Upper lobe of left lung (tissue), 6 donors: ENCODE measurements at regions not wholly inside any gene's neighbourhood (a gene's known extent, or its start where the extent isn't known, plus 50 kb on each side); places are given as distances from the start of the nearest gene placed in this dataset.

ENCODE experiments used
- ATAC-seq, 2 donors: fragments of 200-7000 bp; cut with Tn5 transposase; one replicate each; pipeline ENCODE4 v1.9.1; 2022; ENCODE audit warnings: mild to moderate bottlenecking in 2 of 2, moderate library complexity in 2 of 2; ENCODE audit not compliant: low FRiP score in 2 of 2
- DNase-seq, 2 donors: peaks; one replicate each; pipeline ENCODE4 v3.0.0-alpha.2; 2019 to 2020
- H3K27ac ChIP-seq, 4 donors: fragments of 200-600 bp; sonication (generic); one replicate each; pipeline ENCODE4 v1.5.1; 2016 to 2019
- H3K27me3 ChIP-seq, 4 donors: fragments of 200-600 bp; sonication (generic); one replicate each; pipeline ENCODE4 v1.5.1; 2017 to 2019
- H3K36me3 ChIP-seq, 4 donors: fragments of 200-600 bp; sonication (generic); one replicate each; pipeline ENCODE4 v1.5.1; 2016 to 2019
- H3K4me1 ChIP-seq, 4 donors: fragments of 200-600 bp; sonication (generic); one replicate each; pipeline ENCODE4 v1.5.1; 2018 to 2019
- H3K4me3 ChIP-seq, 4 donors: fragments of 200-600 bp; sonication (generic); one replicate each; pipeline ENCODE4 v1.5.1; 2017 to 2019; ENCODE audit warnings: mild to moderate bottlenecking in 2 of 4, moderate library complexity in 1 of 4
- H3K9me3 ChIP-seq, 4 donors: fragments of 200-600 bp; sonication (generic); one replicate each; pipeline ENCODE4 v1.5.1; 2018 to 2019
- EP300 ChIP-seq, 4 donors: sonication (generic); formaldehyde crosslinking; IDR thresholded peaks; one replicate each; pipeline ENCODE4 v1.5.1; 2017; ENCODE audit warnings: antibody characterized with exemption in 4 of 4, control low read depth in 2 of 4
- POLR2A ChIP-seq, 4 donors: fragments of 450-650 bp; IDR thresholded peaks; one replicate each; pipeline ENCODE4 v1.5.1; 2016 to 2017; ENCODE audit warnings: antibody characterized with exemption in 4 of 4, mild to moderate bottlenecking in 2 of 4
- POLR2AphosphoS5 ChIP-seq, 2 donors: sonication (generic); formaldehyde crosslinking; IDR thresholded peaks; one replicate each; pipeline ENCODE4 v1.5.1; 2017; ENCODE audit warnings: antibody characterized with exemption in 2 of 2
- WGBS, 2 donors: methylation state at CpG; one replicate each; pipeline ENCODE4 v1.1.5; 2017 to 2018; 5-methylcytosine and 5-hydroxymethylcytosine counted together
- TF ChIP-seq, protein P1 (sequence below), 6 experiments: fragments of 450-650 bp in 4 of 6; fragments of 200-600 bp in 2 of 6; sonication (generic) in 2 of 6; IDR thresholded peaks; one replicate each; pipeline ENCODE4 v1.5.1; 2016 to 2019; ENCODE audit warnings: antibody characterized with exemption in 6 of 6
- donor health status: DM: no; HTN: no; CAD: no; lungs with moderate emphysema.
- donor health status: DM: no; HTN: yes; CAD: no; lungs with severe emphysema.

GRCh38 chr9:88059469-88059868 is 78.8 kb downstream of the SPATA31C2 start:
- H3K36me3 ChIP-seq = no peaks in the 10 kb centered on the region
- 84 to 88% methylated on average over 3 of the region's 3 CpGs for WGBS, 2 donors
- H3K9me3 ChIP-seq = no peaks in the 10 kb centered on the region
- H3K4me3 ChIP-seq = no peak overlapping the region
- no peaks in the 10 kb centered on the region for H3K27me3 ChIP-seq
- no peaks in the 10 kb centered on the region for H3K4me1 ChIP-seq
- DNase-seq = no peak
- TF ChIP-seq EP300 (IDR thresholded peaks at IDR 0.05) (no peak), POLR2AphosphoS5 (IDR thresholded peaks at IDR 0.05) (no peak), POLR2A (IDR thresholded peaks at IDR 0.05) (no peak)
- TF ChIP-seq, protein P1, sequence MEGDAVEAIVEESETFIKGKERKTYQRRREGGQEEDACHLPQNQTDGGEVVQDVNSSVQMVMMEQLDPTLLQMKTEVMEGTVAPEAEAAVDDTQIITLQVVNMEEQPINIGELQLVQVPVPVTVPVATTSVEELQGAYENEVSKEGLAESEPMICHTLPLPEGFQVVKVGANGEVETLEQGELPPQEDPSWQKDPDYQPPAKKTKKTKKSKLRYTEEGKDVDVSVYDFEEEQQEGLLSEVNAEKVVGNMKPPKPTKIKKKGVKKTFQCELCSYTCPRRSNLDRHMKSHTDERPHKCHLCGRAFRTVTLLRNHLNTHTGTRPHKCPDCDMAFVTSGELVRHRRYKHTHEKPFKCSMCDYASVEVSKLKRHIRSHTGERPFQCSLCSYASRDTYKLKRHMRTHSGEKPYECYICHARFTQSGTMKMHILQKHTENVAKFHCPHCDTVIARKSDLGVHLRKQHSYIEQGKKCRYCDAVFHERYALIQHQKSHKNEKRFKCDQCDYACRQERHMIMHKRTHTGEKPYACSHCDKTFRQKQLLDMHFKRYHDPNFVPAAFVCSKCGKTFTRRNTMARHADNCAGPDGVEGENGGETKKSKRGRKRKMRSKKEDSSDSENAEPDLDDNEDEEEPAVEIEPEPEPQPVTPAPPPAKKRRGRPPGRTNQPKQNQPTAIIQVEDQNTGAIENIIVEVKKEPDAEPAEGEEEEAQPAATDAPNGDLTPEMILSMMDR (IDR thresholded peaks at IDR 0.05) = no peak
- ATAC-seq = no peak
- H3K27ac ChIP-seq = no peak overlapping the region

DNA sequence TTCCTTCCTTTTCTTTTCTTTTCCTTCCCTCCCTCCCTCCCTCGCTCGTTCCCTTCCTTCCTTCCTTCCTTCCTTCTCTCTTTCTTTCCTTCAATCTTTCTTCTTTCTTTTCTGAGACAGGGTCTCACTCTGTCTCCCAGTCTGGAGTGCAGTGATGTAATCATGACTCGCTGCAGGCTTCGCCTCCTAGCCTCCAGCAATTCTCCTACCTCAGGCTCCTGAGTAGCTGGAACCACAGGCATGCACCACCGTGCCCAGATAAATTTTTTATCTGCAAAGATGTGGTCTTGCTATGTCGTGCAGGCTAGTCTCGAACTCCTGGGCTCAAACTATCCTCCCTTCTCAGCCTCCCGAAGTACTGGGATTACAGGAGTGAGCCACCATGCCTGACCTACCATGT is 81.4 kb downstream of the SPATA31C2 start:
- TF ChIP-seq, protein P1 (IDR thresholded peaks at IDR 0.05) = no peak
- TF ChIP-seq POLR2A (IDR thresholded peaks at IDR 0.05) = no peak
- TF ChIP-seq POLR2AphosphoS5 (IDR thresholded peaks at IDR 0.05) = no peak
- no peak for TF ChIP-seq EP300 (IDR thresholded peaks at IDR 0.05)
- no peak overlapping the region for H3K4me3 ChIP-seq
- 82 to 86% methylated on average over 8 of the region's 8 CpGs for WGBS, 2 donors
- no peaks in the 10 kb centered on the region for H3K27me3 ChIP-seq
- no peaks in the 10 kb centered on the region for H3K9me3 ChIP-seq
- H3K27ac ChIP-seq = no peak overlapping the region
- H3K36me3 ChIP-seq = no peaks in the 10 kb centered on the region
- ATAC-seq = no peak
- no peaks in the 10 kb centered on the region for H3K4me1 ChIP-seq
- DNase-seq = no peak

DNA sequence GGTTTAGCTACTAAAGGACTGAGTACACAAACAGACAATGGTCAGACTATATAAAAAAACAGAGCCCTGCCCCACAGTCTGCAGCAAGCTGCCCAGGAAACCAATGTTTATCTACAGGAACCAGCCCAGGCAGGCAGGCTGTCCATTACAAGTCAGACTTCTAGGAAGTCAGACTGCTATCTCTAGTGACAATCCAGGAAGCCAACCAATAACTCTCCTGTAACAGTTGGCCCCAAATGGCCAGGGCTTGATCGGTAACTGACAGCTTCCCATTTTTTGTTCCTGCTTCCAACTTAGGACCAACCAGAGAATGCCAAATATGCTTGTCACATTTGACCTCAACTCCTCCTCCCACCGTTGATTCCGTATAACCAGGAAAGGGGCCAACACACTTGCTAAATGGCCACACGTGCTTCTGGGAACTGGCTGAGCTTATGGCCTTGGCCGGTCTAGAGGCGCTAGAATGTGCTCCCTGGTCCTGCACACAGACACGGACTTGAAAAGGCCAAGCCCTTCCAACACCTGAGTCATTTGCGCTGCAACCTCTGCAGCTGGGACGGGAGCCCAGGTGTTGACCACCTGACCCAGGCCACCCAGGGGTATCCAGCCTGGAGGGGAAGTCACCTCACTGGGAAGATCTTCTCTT is 79.6 kb upstream of the CDK20 start:
- WGBS, 2 donors = 77 to 89% methylated on average over 7 to 9 of the region's 9 CpGs
- Histone ChIP-seq H3K36me3 (no peaks in the 10 kb centered on the region), H3K9me3 (no peaks in the 10 kb centered on the region), H3K27me3 (no peaks in the 10 kb centered on the region), H3K4me3 (no peak overlapping the region), H3K27ac (no peak overlapping the region), H3K4me1 (no peaks in the 10 kb centered on the region)
- no peak for ATAC-seq
- DNase-seq = no peak
- TF ChIP-seq, protein P1 (IDR thresholded peaks at IDR 0.05) = no peak
- TF ChIP-seq POLR2AphosphoS5 (IDR thresholded peaks at IDR 0.05) = no peak
- no peak for TF ChIP-seq EP300 (IDR thresholded peaks at IDR 0.05)
- no peak for TF ChIP-seq POLR2A (IDR thresholded peaks at IDR 0.05)

DNA sequence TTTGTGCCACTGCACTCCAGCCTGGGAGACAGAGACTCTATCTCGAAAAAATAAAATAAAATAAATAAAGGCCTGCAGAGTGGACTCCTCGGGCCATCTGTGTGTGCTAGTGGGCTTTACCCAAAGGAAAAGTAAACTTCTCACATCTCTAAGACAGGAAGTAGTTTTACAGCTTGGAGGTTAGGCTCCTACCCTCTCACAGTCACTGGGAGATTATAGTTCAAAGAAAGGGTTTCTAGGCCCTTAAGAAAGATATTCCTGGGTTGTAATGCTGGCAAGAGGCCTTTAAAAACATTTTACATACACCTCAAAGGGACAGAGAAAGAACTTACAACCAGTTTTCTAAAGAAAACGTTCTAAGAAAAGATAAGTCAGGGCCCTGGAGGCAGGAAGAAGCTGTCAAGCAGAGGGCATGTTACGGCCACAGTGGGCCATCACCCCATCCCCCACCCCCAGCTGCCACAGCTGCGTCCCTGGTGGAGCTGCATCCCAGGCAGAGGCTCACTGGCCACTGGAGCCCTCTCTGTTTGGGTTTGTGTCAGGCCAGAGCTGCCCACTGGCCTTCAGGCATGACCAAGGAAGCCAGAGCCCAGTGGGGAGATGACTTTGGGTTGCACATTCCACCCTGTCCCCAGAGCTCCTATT is 78.1 kb upstream of the CDK20 start:
- Histone ChIP-seq H3K27me3 (no peaks in the 10 kb centered on the region), H3K36me3 (no peaks in the 10 kb centered on the region), H3K27ac (no peak overlapping the region), H3K4me3 (no peak overlapping the region), H3K9me3 (no peaks in the 10 kb centered on the region), H3K4me1 (no peaks in the 10 kb centered on the region)
- peak in 1 of 2 donors; percentile 34 for DNase-seq
- no peak for ATAC-seq
- WGBS, 2 donors = 30 to 48% methylated on average over 4 to 5 of the region's 5 CpGs
- TF ChIP-seq POLR2AphosphoS5 (IDR thresholded peaks at IDR 0.05) (no peak), EP300 (IDR thresholded peaks at IDR 0.05) (no peak), POLR2A (IDR thresholded peaks at IDR 0.05) (no peak)
- TF ChIP-seq, protein P1 (IDR thresholded peaks at IDR 0.05) = no peak

DNA sequence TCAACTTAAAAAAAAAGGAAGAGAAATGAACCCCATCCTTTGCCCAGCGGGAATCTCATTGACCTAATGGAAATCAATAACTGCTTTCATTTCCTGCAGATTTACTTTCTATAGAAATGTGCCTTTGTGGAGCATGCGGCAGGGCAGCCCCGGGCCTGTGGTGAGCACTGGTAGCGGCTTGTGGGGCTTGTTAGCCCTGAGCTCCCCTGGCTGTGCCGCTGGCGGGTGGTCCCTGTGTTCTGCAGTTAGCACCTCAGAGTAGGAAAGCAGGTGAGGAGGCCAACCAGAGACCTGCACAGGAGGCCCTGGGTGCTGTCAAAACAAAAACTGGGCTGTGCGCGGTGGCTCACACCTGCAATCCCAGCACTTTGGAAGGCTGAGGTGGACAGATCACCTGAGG is 76.8 kb upstream of the CDK20 start:
- DNase-seq (peak in 1 of 2 donors; percentile 61), ATAC-seq (no peak)
- 89 to 94% methylated on average over 8 of the region's 8 CpGs for WGBS, 2 donors
- H3K4me1 ChIP-seq = no peaks in the 10 kb centered on the region
- H3K4me3 ChIP-seq = no peak overlapping the region
- no peak for TF ChIP-seq POLR2A (IDR thresholded peaks at IDR 0.05)
- TF ChIP-seq, protein P1 (IDR thresholded peaks at IDR 0.05) = no peak
- TF ChIP-seq EP300 (IDR thresholded peaks at IDR 0.05) = no peak
- no peak for TF ChIP-seq POLR2AphosphoS5 (IDR thresholded peaks at IDR 0.05)
- H3K27ac ChIP-seq = no peak overlapping the region
- no peaks in the 10 kb centered on the region for H3K9me3 ChIP-seq
- no peaks in the 10 kb centered on the region for H3K36me3 ChIP-seq
- no peaks in the 10 kb centered on the region for H3K27me3 ChIP-seq
